ENCODE measurements at regions not wholly inside any gene's neighbourhood (a gene's known extent, or its start where the extent isn't known, plus 50 kb on each side); places are given as distances from the start of the nearest gene placed in this dataset.

GRCh38 chr5:112635771-112636731 lies 101.6 kb upstream of the APC start:
- no peaks in the 10 kb centered on the region for H3K4me1 ChIP-seq (replicated peaks in 1 of 2; ENCODE audit: control insufficient read depth in 2 of 2, insufficient read depth in 2 of 2, low read length in 2 of 2)
- no peak overlapping the region for H3K4me2 ChIP-seq (ENCODE audit: insufficient read depth, low read length)
- 0% methylated on average over 1 of the region's 1 CpG for WGBS (ENCODE audit: insufficient coverage, low coverage, missing lambda C conversion rate)
- no peaks in the 10 kb centered on the region for H3K79me2 ChIP-seq (ENCODE audit: control insufficient read depth, insufficient read depth, low read length)
- H3K9me3 ChIP-seq (replicated peaks; ENCODE audit: control insufficient read depth, insufficient read depth, low read depth, low read length): no peaks in the 10 kb centered on the region; the same call in 1 of the 2 replicates
- intact Hi-C loops (cut with micrococcal nuclease): no loop called here
- TF ChIP-seq, protein P1, sequence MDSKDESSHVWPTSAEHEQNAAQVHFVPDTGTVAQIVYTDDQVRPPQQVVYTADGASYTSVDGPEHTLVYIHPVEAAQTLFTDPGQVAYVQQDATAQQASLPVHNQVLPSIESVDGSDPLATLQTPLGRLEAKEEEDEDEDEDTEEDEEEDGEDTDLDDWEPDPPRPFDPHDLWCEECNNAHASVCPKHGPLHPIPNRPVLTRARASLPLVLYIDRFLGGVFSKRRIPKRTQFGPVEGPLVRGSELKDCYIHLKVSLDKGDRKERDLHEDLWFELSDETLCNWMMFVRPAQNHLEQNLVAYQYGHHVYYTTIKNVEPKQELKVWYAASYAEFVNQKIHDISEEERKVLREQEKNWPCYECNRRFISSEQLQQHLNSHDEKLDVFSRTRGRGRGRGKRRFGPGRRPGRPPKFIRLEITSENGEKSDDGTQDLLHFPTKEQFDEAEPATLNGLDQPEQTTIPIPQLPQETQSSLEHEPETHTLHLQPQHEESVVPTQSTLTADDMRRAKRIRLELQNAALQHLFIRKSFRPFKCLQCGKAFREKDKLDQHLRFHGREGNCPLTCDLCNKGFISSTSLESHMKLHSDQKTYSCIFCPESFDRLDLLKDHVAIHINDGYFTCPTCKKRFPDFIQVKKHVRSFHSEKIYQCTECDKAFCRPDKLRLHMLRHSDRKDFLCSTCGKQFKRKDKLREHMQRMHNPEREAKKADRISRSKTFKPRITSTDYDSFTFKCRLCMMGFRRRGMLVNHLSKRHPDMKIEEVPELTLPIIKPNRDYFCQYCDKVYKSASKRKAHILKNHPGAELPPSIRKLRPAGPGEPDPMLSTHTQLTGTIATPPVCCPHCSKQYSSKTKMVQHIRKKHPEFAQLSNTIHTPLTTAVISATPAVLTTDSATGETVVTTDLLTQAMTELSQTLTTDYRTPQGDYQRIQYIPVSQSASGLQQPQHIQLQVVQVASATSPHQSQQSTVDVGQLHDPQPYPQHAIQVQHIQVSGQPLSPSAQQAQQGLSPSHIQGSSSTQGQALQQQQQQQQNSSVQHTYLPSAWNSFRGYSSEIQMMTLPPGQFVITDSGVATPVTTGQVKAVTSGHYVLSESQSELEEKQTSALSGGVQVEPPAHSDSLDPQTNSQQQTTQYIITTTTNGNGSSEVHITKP (IDR thresholded peaks at IDR 0.05; ENCODE audit: partially characterized antibody): peak; percentile 34
- no peak for TF ChIP-seq KAT7 (CRISPR knock-in tag; IDR thresholded peaks at IDR 0.05; ENCODE audit: borderline replicate concordance)
- no peaks in the 10 kb centered on the region for H3K9me1 ChIP-seq (ENCODE audit: control insufficient read depth, insufficient read depth, low read length)
- H2AFZ ChIP-seq (ENCODE audit: low read depth, low read length): no peak overlapping the region
- BruUV-seq (replicated peaks): no TSS peak
- ATAC-seq: 0 out of 3 replicates have a peak, but pooled peaks have one; percentile 20
- ChIA-PET POLR2A (interaction anchor here (1.0 kb wide), 1 partner anchor 11 kb away, joined by 3 read pairs; no protein-coding TSS in a partner anchor), CTCF (ENCODE audit: low intra/inter-chr PET ratio) (no interaction called here)
- H4K20me1 ChIP-seq (replicated peaks; ENCODE audit: control insufficient read depth, insufficient read depth, low read length): no peaks in the 10 kb centered on the region
- H3K4me3 ChIP-seq: no peak overlapping the region
- no peak overlapping the region for H3K9ac ChIP-seq (ENCODE audit: insufficient read depth in 1 of 2, low read depth in 2 of 2, low read length in 2 of 2)
- peaks cover 4 to 6% of the 10 kb centered on the region in 2 experiments; a peak in 1 of 5 replicates for H3K27me3 ChIP-seq (ENCODE audit: control insufficient read depth in 2 of 2, insufficient read depth in 2 of 2, low read length in 2 of 2)
- H3K36me3 ChIP-seq (ENCODE audit: control insufficient read depth, insufficient read depth, low read length): no peaks in the 10 kb centered on the region
- no peak for FAIRE-seq
- no peak for DNase-seq (ENCODE audit: extremely low read depth in 1 of 4, low spot score in 3 of 4)
- in situ Hi-C loops (cut with MboI): no loop called here
- H3K27ac ChIP-seq (ENCODE audit: extremely low read depth, low read depth, low read length): no peak overlapping the region
